PC-3 (cell line): ENCODE measurements at regions not wholly inside any gene's neighbourhood (a gene's known extent, or its start where the extent isn't known, plus 50 kb on each side); places are given as distances from the start of the nearest gene placed in this dataset.

Experiments used
- ATAC-seq: fragments of 200-7000 bp; cut with Tn5 transposase; 2 replicates; pipeline ENCODE4 v1.9.1; 2020; ENCODE audit warnings: mild to moderate bottlenecking, moderate library complexity
- BruUV-seq: library from RNA; stranded (reverse); fragments of 400-500 nt; replicated peaks from 2 replicates; lab custom pipeline; 2021; lab: Mats Ljungman, UMichigan
- CTCF ChIA-PET: fragments of 300-600 bp; sonication (Branson Sonifier 250); formaldehyde crosslinking; loops from one replicate; lab custom pipeline; 2022; ENCODE audit warnings: antibody characterized with exemption; lab: Charles Lee
- POLR2A ChIA-PET: fragments of 300-600 bp; sonication (Branson Sonifier 250); formaldehyde crosslinking; loops from one replicate; lab custom pipeline; 2022; ENCODE audit warnings: antibody characterized with exemption; ENCODE audit not compliant: unreplicated experiment; lab: Charles Lee
- DNase-seq: peaks from one replicate; pipeline ENCODE4 v3.0.0-alpha.2; 2015
- H2AFZ ChIP-seq: fragments of 300-600 bp; sonication (generic); 2 replicates; pipeline ENCODE4 v1.6.0; 2016; ENCODE audit warnings: antibody characterized with exemption, low read length
- H3F3A ChIP-seq: fragments of 300-600 bp; sonication (generic); one replicate; pipeline ENCODE4 v1.6.0; 2017; ENCODE audit warnings: antibody characterized with exemption, low read length, control low read depth, mild to moderate bottlenecking; ENCODE audit not compliant: unreplicated experiment
- H3K27ac ChIP-seq: fragments of 300-600 bp; sonication (generic); 2 replicates; pipeline ENCODE4 v1.5.1; 2016; ENCODE audit warnings: mild to moderate bottlenecking, low read length
- H3K27me3 ChIP-seq: fragments of 300-600 bp; sonication (generic); 2 replicates; pipeline ENCODE4 v1.6.1; 2016; ENCODE audit warnings: low read length, mixed read lengths
- H3K36me3 ChIP-seq: fragments of 300-600 bp; sonication (generic); 2 replicates; pipeline ENCODE4 v1.6.1; 2016; ENCODE audit warnings: low read depth, mixed run types, low read length, mixed read lengths
- H3K4me1 ChIP-seq: fragments of 300-600 bp; sonication (generic); 2 replicates; pipeline ENCODE4 v1.5.1; 2016; ENCODE audit warnings: low read length; ENCODE audit not compliant: insufficient read depth
- H3K4me2 ChIP-seq: fragments of 300-600 bp; sonication (generic); 2 replicates; pipeline ENCODE4 v1.6.0; 2016; ENCODE audit warnings: low read length
- H3K4me3 ChIP-seq: fragments of 300-600 bp; sonication (generic); 2 replicates; pipeline ENCODE4 v1.5.1; 2016; ENCODE audit warnings: mild to moderate bottlenecking, low read length, mixed read lengths
- H3K79me2 ChIP-seq: fragments of 300-600 bp; sonication (generic); 2 replicates; pipeline ENCODE4 v1.6.1; 2017; ENCODE audit warnings: low read length, mixed read lengths
- H3K9ac ChIP-seq: fragments of 300-600 bp; sonication (generic); 2 replicates; pipeline ENCODE4 v1.6.0; 2016; ENCODE audit warnings: mild to moderate bottlenecking, low read length
- H3K9me2 ChIP-seq: fragments of 300-600 bp; sonication (generic); replicated peaks from 2 replicates; pipeline ENCODE4 v1.6.1; 2016; ENCODE audit warnings: mixed run types, low read length, mixed read lengths
- H3K9me3 ChIP-seq: fragments of 300-600 bp; sonication (generic); 2 replicates; pipeline ENCODE4 v1.6.1; 2016; ENCODE audit warnings: low read length, mixed read lengths
- H4K20me1 ChIP-seq: fragments of 300-600 bp; sonication (generic); 2 replicates; pipeline ENCODE4 v1.6.1; 2016; ENCODE audit warnings: low read length, mixed read lengths
- CTCF ChIP-seq: fragments of 300-600 bp; sonication (generic); conservative IDR thresholded peaks from 2 replicates; pipeline ENCODE4 v1.5.1; 2017; ENCODE audit warnings: antibody characterized with exemption, low read depth, mild to moderate bottlenecking, low read length
- EZH2 ChIP-seq: fragments of 300-600 bp; sonication (generic); IDR thresholded peaks from one replicate; pipeline ENCODE4 v1.6.1; 2017; ENCODE audit warnings: antibody characterized with exemption, mild to moderate bottlenecking, low read length; ENCODE audit not compliant: unreplicated experiment
- EZH2phosphoT487 ChIP-seq: fragments of 300-600 bp; sonication (generic); IDR thresholded peaks from 2 replicates; pipeline ENCODE4 v1.6.1; 2018; ENCODE audit warnings: mild to moderate bottlenecking, antibody characterized with exemption, low read length, borderline replicate concordance
- intact Hi-C: fragments of 100-400 bp; cut with micrococcal nuclease; formaldehyde crosslinking; loops from 2 replicates; pipeline ENCODE4 v1.9.0; 2023

DNA sequence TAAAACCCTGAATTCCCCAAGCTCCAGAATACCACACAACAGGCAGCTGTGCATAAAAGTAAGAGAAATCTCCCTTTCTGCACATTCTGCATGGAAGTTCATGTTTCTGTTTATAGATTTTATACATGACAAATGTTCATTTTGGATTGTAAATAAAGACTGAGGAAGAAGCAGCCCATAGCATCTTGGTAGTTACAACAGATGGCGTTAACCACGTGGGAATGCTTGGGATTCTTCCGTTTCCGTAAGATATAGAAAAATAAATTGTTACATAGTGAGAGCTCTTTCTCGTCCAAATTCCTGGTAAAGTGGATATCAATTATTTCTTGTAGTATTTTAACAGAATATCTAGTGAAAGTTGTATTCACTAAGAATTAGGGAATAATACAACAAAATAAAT is 1016.5 kb downstream of the GRM8 start:
- Histone ChIP-seq H3K36me3 (no peaks in the 10 kb centered on the region), H3K4me2 (no peak overlapping the region), H3K79me2 (no peaks in the 10 kb centered on the region), H2AFZ (no peak overlapping the region), H3K27me3 (no peaks in the 10 kb centered on the region), H3F3A (no peaks in the 10 kb centered on the region), H3K4me3 (no peak overlapping the region), H3K9me2 (no peaks in the 10 kb centered on the region), H3K27ac (no peak overlapping the region), H4K20me1 (no peaks in the 10 kb centered on the region), H3K9ac (no peak overlapping the region), H3K9me3 (no peaks in the 10 kb centered on the region), H3K4me1 (no peaks in the 10 kb centered on the region)
- TF ChIP-seq CTCF = no peak
- TF ChIP-seq EZH2 = no peak
- TF ChIP-seq EZH2phosphoT487 = no peak
- intact Hi-C loops = no loop called here
- ChIA-PET CTCF (interaction anchor here (0.7 kb wide), 1 partner anchor 17 kb away, joined by 3 read pairs; no protein-coding TSS in a partner anchor), POLR2A (no interaction called here)
- ATAC-seq = no peak
- DNase-seq = no peak
- BruUV-seq = no TSS peak

GRCh38 chr7:126228356-126229061 is 1024.2 kb downstream of the GRM8 start:
- POLR2A ChIA-PET = no interaction called here
- Histone ChIP-seq H3K9me2 (no peaks in the 10 kb centered on the region), H3K27me3 (no peaks in the 10 kb centered on the region), H3K9me3 (no peaks in the 10 kb centered on the region), H3K36me3 (no peaks in the 10 kb centered on the region), H3F3A (no peaks in the 10 kb centered on the region), H3K4me1 (no peaks in the 10 kb centered on the region), H2AFZ (no peak overlapping the region), H4K20me1 (no peaks in the 10 kb centered on the region), H3K79me2 (no peaks in the 10 kb centered on the region), H3K27ac (no peak overlapping the region), H3K4me2 (no peak overlapping the region), H3K9ac (no peak overlapping the region), H3K4me3 (no peak overlapping the region)
- TF ChIP-seq CTCF (no peak), EZH2phosphoT487 (no peak), EZH2 (no peak)
- no peak for ATAC-seq
- CTCF ChIA-PET = no interaction called here
- no TSS peak for BruUV-seq
- intact Hi-C loops = no loop called here
- no peak for DNase-seq

GRCh38 chr7:126227643-126228042 is 1025.1 kb downstream of the GRM8 start:
- Histone ChIP-seq H4K20me1 (no peaks in the 10 kb centered on the region), H3K27ac (no peak overlapping the region), H3K9me3 (no peaks in the 10 kb centered on the region), H3K27me3 (no peaks in the 10 kb centered on the region), H3K9me2 (no peaks in the 10 kb centered on the region), H3F3A (no peaks in the 10 kb centered on the region), H3K4me3 (no peak overlapping the region), H3K4me2 (no peak overlapping the region), H3K9ac (no peak overlapping the region), H3K36me3 (no peaks in the 10 kb centered on the region), H2AFZ (no peak overlapping the region), H3K79me2 (no peaks in the 10 kb centered on the region), H3K4me1 (no peaks in the 10 kb centered on the region)
- no peak for DNase-seq
- ChIA-PET POLR2A (no interaction called here), CTCF (no interaction called here)
- ATAC-seq = no peak
- no TSS peak for BruUV-seq
- no peak for TF ChIP-seq EZH2phosphoT487
- TF ChIP-seq CTCF = no peak
- TF ChIP-seq EZH2 = no peak
- intact Hi-C loops = no loop called here
